Muscle of leg (tissue), 3 donors: ENCODE measurements at regions not wholly inside any gene's neighbourhood (a gene's known extent, or its start where the extent isn't known, plus 50 kb on each side); places are given as distances from the start of the nearest gene placed in this dataset.
A peak's percentile ranks its signal among the peaks of the same experiment; 100 is the strongest.
"Not testable (repeated sequence)": the region's sequence is repeated elsewhere in the genome, so short reads cannot be mapped to it uniquely, and the experiment has no call there.

Experiments
- DNase-seq: peaks from one replicate; pipeline ENCODE4 v3.0.0; 2013
- H3K27ac ChIP-seq: one replicate; pipeline ENCODE4 v1.5.1; 2013; ENCODE audit warnings: mild to moderate bottlenecking, low read length, control low read depth
- H3K27me3 ChIP-seq: one replicate; pipeline ENCODE4 v1.6.1; 2013; ENCODE audit warnings: low read length; ENCODE audit not compliant: control insufficient read depth, insufficient read depth
- H3K36me3 ChIP-seq: one replicate; pipeline ENCODE4 v1.6.1; 2013; ENCODE audit warnings: low read length; ENCODE audit not compliant: control insufficient read depth, insufficient read depth
- H3K4me1 ChIP-seq: one replicate; pipeline ENCODE4 v1.6.1; 2013; ENCODE audit warnings: low read length; ENCODE audit not compliant: control insufficient read depth, insufficient read depth
- H3K4me3 ChIP-seq: one replicate; pipeline ENCODE4 v1.5.1; 2013; ENCODE audit warnings: low read length, control low read depth
- H3K9me3 ChIP-seq: replicated peaks from 2 replicates; pipeline ENCODE4 v1.6.1; 2013; ENCODE audit warnings: low read depth, low read length; ENCODE audit not compliant: control insufficient read depth
- WGBS: methylation state at CpG from one replicate; pipeline ENCODE4 v1.1.5; 2013; ENCODE audit warnings: missing lambda C conversion rate; ENCODE audit not compliant: insufficient coverage; 5-methylcytosine and 5-hydroxymethylcytosine counted together

DNA sequence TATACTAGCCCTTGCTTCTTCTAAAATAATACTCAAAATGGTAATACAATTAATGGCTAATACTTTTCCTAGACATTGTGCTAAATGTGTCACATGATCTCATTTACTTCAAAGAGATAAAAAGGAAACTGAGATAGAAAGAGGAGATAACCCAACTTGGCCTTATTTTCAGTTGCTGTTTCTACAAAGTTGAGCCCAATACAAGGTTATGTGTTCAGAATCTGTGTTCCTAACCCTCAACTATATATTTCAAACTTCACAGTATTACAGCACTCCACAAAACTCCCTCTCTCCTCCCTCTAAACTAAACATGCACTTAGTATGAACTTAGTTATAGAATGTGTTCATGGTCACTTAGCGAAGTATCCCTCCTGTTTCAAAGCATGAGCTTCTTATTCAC lies 277.9 kb downstream of the CCER1 start:
- DNase-seq = no peak
- Histone ChIP-seq H3K4me1 (no peaks in the 10 kb centered on the region), H3K9me3 (no peaks in the 10 kb centered on the region), H3K4me3 (no peak overlapping the region), H3K36me3 (no peaks in the 10 kb centered on the region), H3K27me3 (no peaks in the 10 kb centered on the region), H3K27ac (no peak overlapping the region)
- WGBS = no CpG with 5 or more reads among the region's 1 CpG

DNA sequence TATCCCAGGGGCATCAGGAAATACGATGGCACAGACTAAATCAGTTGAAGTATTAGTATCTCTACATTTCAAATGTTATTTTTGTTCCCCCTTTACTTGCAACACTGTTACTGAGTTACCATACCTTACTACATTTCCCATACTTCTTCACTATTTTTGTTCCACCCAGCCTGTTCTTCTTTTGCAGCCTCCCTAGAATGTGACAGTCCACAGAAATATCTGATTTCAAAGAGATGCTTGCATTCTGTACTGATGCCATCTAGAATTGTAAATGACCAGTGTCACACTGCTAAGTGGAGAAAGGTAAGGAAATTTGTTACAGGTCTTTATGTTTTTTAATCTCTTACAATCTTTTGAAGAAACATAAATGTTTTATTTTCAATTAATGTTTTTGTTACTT lies 279.9 kb downstream of the CCER1 start:
- Histone ChIP-seq H3K27me3 (no peaks in the 10 kb centered on the region), H3K9me3 (no peaks in the 10 kb centered on the region), H3K4me1 (no peaks in the 10 kb centered on the region), H3K27ac (no peak overlapping the region), H3K36me3 (no peaks in the 10 kb centered on the region), H3K4me3 (no peak overlapping the region)
- DNase-seq = no peak
- no CpG with 5 or more reads among the region's 1 CpG for WGBS

DNA sequence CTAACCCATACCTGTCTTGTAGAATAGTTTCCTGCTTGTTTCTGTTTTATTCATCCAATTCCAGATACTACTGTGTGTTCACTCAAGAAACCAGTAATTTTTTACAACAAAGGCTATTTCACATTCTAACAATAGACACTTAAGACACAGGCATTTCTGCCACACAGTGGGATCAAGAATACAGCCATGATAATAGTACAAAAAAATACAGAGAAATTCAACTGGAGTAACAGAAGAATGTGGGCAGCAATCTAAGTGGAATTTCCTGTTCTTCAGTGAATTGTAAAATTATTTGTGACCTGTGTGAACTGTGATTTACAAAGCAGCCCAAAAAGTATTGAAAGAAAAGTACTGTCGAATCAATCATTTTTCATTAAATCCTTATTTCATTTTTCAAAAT lies 282.9 kb downstream of the CCER1 start:
- Histone ChIP-seq H3K27me3 (no peaks in the 10 kb centered on the region), H3K9me3 (no peaks in the 10 kb centered on the region), H3K27ac (no peak overlapping the region), H3K36me3 (no peaks in the 10 kb centered on the region), H3K4me3 (no peak overlapping the region), H3K4me1 (no peaks in the 10 kb centered on the region)
- no CpG with 5 or more reads among the region's 1 CpG for WGBS
- DNase-seq = no peak

GRCh38 chr12:90663949-90664348 lies 291.0 kb downstream of the CCER1 start:
- not testable (repeated sequence) for DNase-seq, H3K9me3 ChIP-seq, H3K36me3 ChIP-seq, H3K4me1 ChIP-seq, H3K4me3 ChIP-seq, H3K27ac ChIP-seq, H3K27me3 ChIP-seq
- WGBS = no CpG with 5 or more reads among the region's 7 CpGs

GRCh38 chr12:90659060-90659459 lies 295.9 kb downstream of the CCER1 start:
- Histone ChIP-seq H3K4me3 (no peak overlapping the region), H3K27me3 (no peaks in the 10 kb centered on the region), H3K4me1 (no peaks in the 10 kb centered on the region), H3K36me3 (no peaks in the 10 kb centered on the region), H3K27ac (no peak overlapping the region), H3K9me3 (no peaks in the 10 kb centered on the region)
- no peak for DNase-seq
- no CpG with 5 or more reads among the region's 2 CpGs for WGBS

- Histone ChIP-seq H3K9me3 (no peaks in the 10 kb centered on the region), H3K4me1 (no peaks in the 10 kb centered on the region), H3K36me3 (no peaks in the 10 kb centered on the region), H3K4me3 (no peak overlapping the region), H3K27ac (no peak overlapping the region), H3K27me3 (no peaks in the 10 kb centered on the region)
- WGBS = 79% methylated on average over 2 of the region's 2 CpGs
- DNase-seq = no peak
Observed at GRCh38 chr12:90653040-90653439, 301.9 kb downstream of the CCER1 start.

DNA sequence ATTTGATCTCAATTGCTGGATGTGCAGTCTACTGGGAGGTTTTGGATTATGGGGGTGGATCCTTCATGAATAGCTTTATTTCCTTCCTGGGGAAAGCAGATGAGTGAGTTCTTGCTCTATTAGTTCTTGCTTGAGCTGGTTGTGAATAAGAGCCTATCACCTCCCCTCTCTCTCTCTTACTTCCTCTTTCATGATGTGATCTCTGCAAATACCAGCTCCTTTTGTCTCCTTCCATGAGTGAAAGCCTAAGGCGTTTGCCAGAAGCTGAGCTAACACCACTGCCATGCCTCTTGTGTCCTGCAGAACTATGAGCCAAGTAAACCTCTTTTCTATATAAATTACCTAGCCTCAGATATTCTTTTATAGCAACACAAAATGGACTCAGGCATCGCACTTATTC lies 302.7 kb downstream of the CCER1 start:
- H3K27me3 ChIP-seq = no peaks in the 10 kb centered on the region
- H3K4me1 ChIP-seq = no peaks in the 10 kb centered on the region
- no peak overlapping the region for H3K27ac ChIP-seq
- H3K4me3 ChIP-seq = no peak overlapping the region
- no peaks in the 10 kb centered on the region for H3K9me3 ChIP-seq
- DNase-seq = no peak
- H3K36me3 ChIP-seq = no peaks in the 10 kb centered on the region
- 50% methylated on average over 1 of the region's 2 CpGs for WGBS

DNA sequence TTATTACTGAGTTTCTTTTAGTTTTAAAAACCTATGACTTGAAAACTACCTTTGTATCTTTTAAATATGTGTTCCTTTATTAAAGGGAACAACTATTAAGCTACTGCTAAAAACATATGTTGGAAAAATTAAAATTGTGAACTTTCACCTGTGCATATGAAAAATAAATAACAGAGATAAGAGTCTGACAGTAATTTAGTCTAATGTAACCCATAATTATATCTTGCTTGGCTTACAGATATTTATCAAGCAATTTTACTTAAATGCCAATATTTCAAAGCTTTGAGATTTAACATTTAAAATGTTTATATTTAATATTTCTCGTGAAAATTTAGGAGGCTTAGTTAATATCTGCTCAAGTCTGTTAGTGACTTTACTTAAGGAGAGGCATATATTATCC lies 309.8 kb downstream of the CCER1 start:
- Histone ChIP-seq H3K4me1 (no peaks in the 10 kb centered on the region), H3K27ac (no peak overlapping the region), H3K4me3 (no peak overlapping the region), H3K27me3 (no peaks in the 10 kb centered on the region), H3K36me3 (no peaks in the 10 kb centered on the region), H3K9me3 (no peaks in the 10 kb centered on the region)
- no peak for DNase-seq
- no CpG with 5 or more reads among the region's 1 CpG for WGBS

- Histone ChIP-seq H3K27me3 (no peaks in the 10 kb centered on the region), H3K4me3 (no peak overlapping the region), H3K36me3 (no peaks in the 10 kb centered on the region), H3K9me3 (peaks cover 2% of the 10 kb centered on the region), H3K27ac (no peak overlapping the region), H3K4me1 (no peaks in the 10 kb centered on the region)
- WGBS = no CpG with 5 or more reads among the region's 1 CpG
- DNase-seq = no peak
Observed at GRCh38 chr12:90631591-90632212, 323.3 kb downstream of the CCER1 start.

- Histone ChIP-seq H3K27ac (no peak overlapping the region), H3K4me1 (no peaks in the 10 kb centered on the region), H3K4me3 (no peak overlapping the region), H3K27me3 (no peaks in the 10 kb centered on the region), H3K9me3 (peaks cover 2% of the 10 kb centered on the region), H3K36me3 (no peaks in the 10 kb centered on the region)
- DNase-seq = peak; percentile 18
Observed at GRCh38 chr12:90630006-90630405, 325.0 kb downstream of the CCER1 start.

- no peaks in the 10 kb centered on the region for H3K36me3 ChIP-seq
- no peak overlapping the region for H3K4me3 ChIP-seq
- DNase-seq = no peak
- H3K27ac ChIP-seq = no peak overlapping the region
- H3K27me3 ChIP-seq = no peaks in the 10 kb centered on the region
- peaks cover 2% of the 10 kb centered on the region for H3K9me3 ChIP-seq
- no peaks in the 10 kb centered on the region for H3K4me1 ChIP-seq
- WGBS = no CpG with 5 or more reads among the region's 1 CpG
Observed at GRCh38 chr12:90628213-90628612, 326.8 kb downstream of the CCER1 start.
